ENCODE measurements at regions not wholly inside any gene's neighbourhood (a gene's known extent, or its start where the extent isn't known, plus 50 kb on each side); places are given as distances from the start of the nearest gene placed in this dataset.

DNA sequence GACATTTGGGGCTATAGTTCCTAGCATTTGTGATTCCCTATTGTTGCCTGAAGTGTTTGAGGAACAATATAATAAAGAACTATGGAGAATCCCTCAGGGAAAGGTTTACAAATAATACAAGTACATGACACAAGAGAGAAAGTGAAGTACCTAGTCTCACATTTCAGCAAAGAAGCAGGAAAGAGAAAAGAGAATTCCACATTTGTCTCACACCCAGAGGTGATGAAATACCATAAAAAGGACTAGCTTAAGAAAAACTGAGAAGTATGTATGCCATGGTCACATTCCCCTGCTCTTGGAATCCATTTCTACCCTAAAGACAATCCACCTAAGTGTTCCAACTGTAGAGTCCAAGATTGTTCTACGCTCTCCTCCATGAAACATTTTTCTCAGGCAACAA, 79.0 kb upstream of the TARS1 start:
- ChIA-PET CTCF (no interaction called here), POLR2A (ENCODE audit: unreplicated experiment) (interaction anchor here (0.7 kb wide), 1 partner anchor 635 kb away, joined by 3 read pairs; no protein-coding TSS in a partner anchor)
- H3K4me2 ChIP-seq, result no peak overlapping the region
- H3K27ac ChIP-seq, result no peak overlapping the region
- H3K4me3 ChIP-seq, result no peak overlapping the region
- H3F3A ChIP-seq (ENCODE audit: insufficient read depth, low read depth), result no peaks in the 10 kb centered on the region
- no peaks in the 10 kb centered on the region for H4K20me1 ChIP-seq (ENCODE audit: insufficient read depth)
- intact Hi-C loops (cut with micrococcal nuclease; ENCODE audit: unreplicated experiment), result no loop called here
- H3K36me3 ChIP-seq (ENCODE audit: low read depth), result no peaks in the 10 kb centered on the region
- H3K9me3 ChIP-seq (ENCODE audit: insufficient read depth, low read depth), result 0 out of 2 replicates have a peak, but pooled peaks cover 3% of the 10 kb centered on the region
- no peaks in the 10 kb centered on the region for H3K9me2 ChIP-seq (ENCODE audit: insufficient read depth)
- no peak for DNase-seq
- H3K79me2 ChIP-seq (ENCODE audit: low read depth), result no peaks in the 10 kb centered on the region
- no peaks in the 10 kb centered on the region for H3K4me1 ChIP-seq (replicated peaks; ENCODE audit: insufficient read depth)
- H2AFZ ChIP-seq, result no peak overlapping the region
- BruUV-seq (replicated peaks), result no TSS peak
- no peaks in the 10 kb centered on the region for H3K27me3 ChIP-seq (ENCODE audit: insufficient read depth, low read depth)
- TF ChIP-seq EZH2 (IDR thresholded peaks at IDR 0.05; ENCODE audit: low read depth), result no peak
- TF ChIP-seq, protein P1, sequence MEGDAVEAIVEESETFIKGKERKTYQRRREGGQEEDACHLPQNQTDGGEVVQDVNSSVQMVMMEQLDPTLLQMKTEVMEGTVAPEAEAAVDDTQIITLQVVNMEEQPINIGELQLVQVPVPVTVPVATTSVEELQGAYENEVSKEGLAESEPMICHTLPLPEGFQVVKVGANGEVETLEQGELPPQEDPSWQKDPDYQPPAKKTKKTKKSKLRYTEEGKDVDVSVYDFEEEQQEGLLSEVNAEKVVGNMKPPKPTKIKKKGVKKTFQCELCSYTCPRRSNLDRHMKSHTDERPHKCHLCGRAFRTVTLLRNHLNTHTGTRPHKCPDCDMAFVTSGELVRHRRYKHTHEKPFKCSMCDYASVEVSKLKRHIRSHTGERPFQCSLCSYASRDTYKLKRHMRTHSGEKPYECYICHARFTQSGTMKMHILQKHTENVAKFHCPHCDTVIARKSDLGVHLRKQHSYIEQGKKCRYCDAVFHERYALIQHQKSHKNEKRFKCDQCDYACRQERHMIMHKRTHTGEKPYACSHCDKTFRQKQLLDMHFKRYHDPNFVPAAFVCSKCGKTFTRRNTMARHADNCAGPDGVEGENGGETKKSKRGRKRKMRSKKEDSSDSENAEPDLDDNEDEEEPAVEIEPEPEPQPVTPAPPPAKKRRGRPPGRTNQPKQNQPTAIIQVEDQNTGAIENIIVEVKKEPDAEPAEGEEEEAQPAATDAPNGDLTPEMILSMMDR (conservative IDR thresholded peaks at IDR 0.05), result no peak

DNA sequence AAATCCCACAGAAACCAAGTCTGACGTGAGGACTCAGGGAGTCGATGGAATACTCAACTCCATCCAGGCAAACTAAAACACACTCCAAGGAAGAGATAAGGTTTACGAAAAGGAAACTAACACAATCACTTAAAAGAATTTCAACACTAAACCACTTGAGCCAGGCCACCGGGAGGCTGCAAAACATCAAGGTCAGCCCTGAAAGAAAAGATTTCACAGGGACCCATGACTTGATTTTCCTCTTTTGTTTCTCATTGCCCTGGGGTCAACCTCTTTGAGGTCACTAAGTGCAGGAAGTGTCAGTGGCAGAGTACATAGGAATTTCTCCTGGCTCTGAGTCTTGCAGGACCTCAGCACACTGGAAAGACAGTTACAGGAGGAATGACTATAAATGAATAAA, 77.8 kb upstream of the TARS1 start:
- POLR2A ChIA-PET (ENCODE audit: unreplicated experiment), result no interaction called here
- TF ChIP-seq EZH2 (IDR thresholded peaks at IDR 0.05; ENCODE audit: low read depth), result no peak
- Histone ChIP-seq H3F3A (ENCODE audit: insufficient read depth, low read depth) (no peaks in the 10 kb centered on the region), H3K36me3 (ENCODE audit: low read depth) (no peaks in the 10 kb centered on the region), H3K79me2 (ENCODE audit: low read depth) (no peaks in the 10 kb centered on the region), H3K27ac (no peak overlapping the region), H2AFZ (no peak overlapping the region), H3K4me1 (replicated peaks; ENCODE audit: insufficient read depth) (no peaks in the 10 kb centered on the region), H4K20me1 (ENCODE audit: insufficient read depth) (no peaks in the 10 kb centered on the region), H3K4me2 (no peak overlapping the region), H3K9me2 (ENCODE audit: insufficient read depth) (no peaks in the 10 kb centered on the region), H3K27me3 (ENCODE audit: insufficient read depth, low read depth) (no peaks in the 10 kb centered on the region), H3K9me3 (ENCODE audit: insufficient read depth, low read depth) (0 out of 2 replicates have a peak, but pooled peaks cover 3% of the 10 kb centered on the region), H3K4me3 (no peak overlapping the region)
- intact Hi-C loops (cut with micrococcal nuclease; ENCODE audit: unreplicated experiment), result no loop called here
- CTCF ChIA-PET, result no interaction called here
- no peak for DNase-seq
- BruUV-seq (replicated peaks), result no TSS peak

DNA sequence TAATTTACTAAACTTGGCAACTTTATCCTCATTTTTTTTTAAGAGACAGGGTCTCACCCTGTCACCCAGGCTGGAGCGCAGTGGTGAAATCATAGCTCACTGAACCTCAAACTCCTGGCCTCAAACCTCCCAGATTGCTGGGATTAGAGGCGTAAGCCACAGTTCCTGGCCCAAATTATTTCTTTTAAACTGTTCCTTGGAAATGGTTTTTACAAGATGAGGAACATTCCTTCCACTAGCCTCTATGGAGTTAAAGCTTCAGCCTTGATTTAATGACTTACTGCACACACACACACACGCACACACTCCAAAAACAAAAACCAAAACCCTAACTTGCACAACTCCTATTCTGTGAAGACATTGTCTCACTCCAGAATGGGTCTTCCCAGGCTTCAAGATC, 77.2 kb upstream of the TARS1 start:
- ChIA-PET POLR2A (ENCODE audit: unreplicated experiment) (no interaction called here), CTCF (no interaction called here)
- H3K9me2 ChIP-seq (ENCODE audit: insufficient read depth), result no peaks in the 10 kb centered on the region
- TF ChIP-seq EZH2 (IDR thresholded peaks at IDR 0.05; ENCODE audit: low read depth), result no peak
- TF ChIP-seq, protein P1 (conservative IDR thresholded peaks at IDR 0.05), result no peak
- H3K9me3 ChIP-seq (ENCODE audit: insufficient read depth, low read depth), result 0 out of 2 replicates have a peak, but pooled peaks cover 3% of the 10 kb centered on the region
- no peaks in the 10 kb centered on the region for H3K36me3 ChIP-seq (ENCODE audit: low read depth)
- no peaks in the 10 kb centered on the region for H3K4me1 ChIP-seq (replicated peaks; ENCODE audit: insufficient read depth)
- H3K4me2 ChIP-seq, result no peak overlapping the region
- intact Hi-C loops (cut with micrococcal nuclease; ENCODE audit: unreplicated experiment), result no loop called here
- no peak overlapping the region for H3K27ac ChIP-seq
- no peaks in the 10 kb centered on the region for H4K20me1 ChIP-seq (ENCODE audit: insufficient read depth)
- no peaks in the 10 kb centered on the region for H3K27me3 ChIP-seq (ENCODE audit: insufficient read depth, low read depth)
- no peak overlapping the region for H3K4me3 ChIP-seq
- H2AFZ ChIP-seq, result no peak overlapping the region
- no peak for DNase-seq
- no peaks in the 10 kb centered on the region for H3K79me2 ChIP-seq (ENCODE audit: low read depth)
- H3F3A ChIP-seq (ENCODE audit: insufficient read depth, low read depth), result no peaks in the 10 kb centered on the region
- BruUV-seq (replicated peaks), result no TSS peak

DNA sequence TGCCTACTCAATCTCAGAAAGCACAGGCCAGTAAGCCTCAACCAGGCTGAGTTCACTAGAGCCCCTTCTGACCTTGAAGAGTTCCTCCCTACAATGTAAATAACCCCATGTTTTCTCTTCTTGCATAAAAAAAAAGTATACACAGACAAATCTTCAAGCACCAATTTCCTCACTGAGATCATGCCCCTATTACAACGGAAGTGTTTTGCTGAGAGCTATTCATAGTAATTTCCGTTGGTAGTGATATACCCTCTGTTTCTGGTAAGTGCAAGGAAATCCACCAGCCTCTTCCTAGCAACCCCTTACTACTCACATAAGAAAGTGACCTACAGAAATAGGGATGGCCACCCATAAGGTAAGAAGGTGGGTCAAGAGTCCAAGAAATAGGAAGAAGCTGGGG, 76.4 kb upstream of the TARS1 start:
- Histone ChIP-seq H3K9me2 (ENCODE audit: insufficient read depth) (no peaks in the 10 kb centered on the region), H3F3A (ENCODE audit: insufficient read depth, low read depth) (no peaks in the 10 kb centered on the region), H3K9me3 (ENCODE audit: insufficient read depth, low read depth) (0 out of 2 replicates have a peak, but pooled peaks cover 3% of the 10 kb centered on the region), H3K4me2 (no peak overlapping the region), H3K4me1 (replicated peaks; ENCODE audit: insufficient read depth) (no peaks in the 10 kb centered on the region), H3K27me3 (ENCODE audit: insufficient read depth, low read depth) (no peaks in the 10 kb centered on the region), H4K20me1 (ENCODE audit: insufficient read depth) (no peaks in the 10 kb centered on the region), H3K4me3 (no peak overlapping the region), H3K79me2 (ENCODE audit: low read depth) (no peaks in the 10 kb centered on the region), H2AFZ (no peak overlapping the region), H3K27ac (no peak overlapping the region), H3K36me3 (ENCODE audit: low read depth) (no peaks in the 10 kb centered on the region)
- ChIA-PET CTCF (no interaction called here), POLR2A (ENCODE audit: unreplicated experiment) (interaction anchor here (0.5 kb wide), 2 partner anchors 13 to 422 kb away, joined by 4 to 8 read pairs; no protein-coding TSS in a partner anchor)
- no peak for DNase-seq
- TF ChIP-seq, protein P1 (conservative IDR thresholded peaks at IDR 0.05), result no peak
- no TSS peak for BruUV-seq (replicated peaks)
- intact Hi-C loops (cut with micrococcal nuclease; ENCODE audit: unreplicated experiment), result no loop called here
